GM23248 (cell line): ENCODE measurements at regions not wholly inside any gene's neighbourhood (a gene's known extent, or its start where the extent isn't known, plus 50 kb on each side); places are given as distances from the start of the nearest gene placed in this dataset.

Experiments
- EZH2 ChIP-seq: fragments of 200-600 bp; sonication (generic); IDR thresholded peaks from 2 replicates; pipeline ENCODE4 v1.6.1; 2018; ENCODE audit warnings: antibody characterized with exemption, mild to moderate bottlenecking; ENCODE audit not compliant: insufficient read depth, poor library complexity, severe bottlenecking
- EZH2phosphoT487 ChIP-seq: fragments of 200-600 bp; sonication (generic); IDR thresholded peaks from 2 replicates; pipeline ENCODE4 v1.6.1; 2018; ENCODE audit warnings: antibody characterized with exemption, moderate library complexity, mild to moderate bottlenecking, low read depth; ENCODE audit not compliant: insufficient read depth

- no peak for TF ChIP-seq EZH2phosphoT487
- no peak for TF ChIP-seq EZH2
These were observed 236.1 kb upstream of the EDNRA start for GRCh38 chr4:147244786-147245185.
